Left colon (tissue), 2 donors: ENCODE measurements at regions not wholly inside any gene's neighbourhood (a gene's known extent, or its start where the extent isn't known, plus 50 kb on each side); places are given as distances from the start of the nearest gene placed in this dataset.
"Not testable (repeated sequence)": the region's sequence is repeated elsewhere in the genome, so short reads cannot be mapped to it uniquely, and the experiment has no call there.

Experiments used
- ATAC-seq: fragments of 200-7000 bp; cut with Tn5 transposase; one replicate; pipeline ENCODE4 v1.9.1; 2020; ENCODE audit warnings: mild to moderate bottlenecking, moderate library complexity
- DNase-seq, 2 donors: peaks; one replicate each; pipeline ENCODE4 v3.0.0-alpha.2; 2020
- intact Hi-C, 2 donors: fragments of 100-400 bp; cut with DNase I in 1 of 2; cut with micrococcal nuclease in 1 of 2; formaldehyde crosslinking; loops; one replicate each; pipeline versions ENCODE4 v1.11.2 to v1.14.0; 2022; cut with DNase I, micrococcal nuclease
- donor health status: DM: no; HTN: no; CAD: no.
- donor health status: DM: yes; HTN: yes; CAD: no.

- ATAC-seq: no peak
- DNase-seq: no peak
- intact Hi-C loops: no loop called here
Measured at GRCh38 chrY:12212394-12212793, 488.6 kb upstream of the USP9Y start.

GRCh38 chrY:12215564-12216022, 485.4 kb upstream of the USP9Y start:
- intact Hi-C loops: no loop called here
- DNase-seq: no peak
- ATAC-seq: no peak

GRCh38 chrY:12230921-12231320, 470.1 kb upstream of the USP9Y start:
- ATAC-seq (no peak), DNase-seq (no peak)
- intact Hi-C loops: no loop called here

GRCh38 chrY:12236399-12236798, 464.6 kb upstream of the USP9Y start:
- no peak for ATAC-seq
- intact Hi-C loops: no loop called here
- DNase-seq: no peak

GRCh38 chrY:12240326-12240725, 460.7 kb upstream of the USP9Y start:
- intact Hi-C loops, ATAC-seq, DNase-seq: not testable (repeated sequence)

GRCh38 chrY:12244146-12244545, 456.9 kb upstream of the USP9Y start:
- no peak for DNase-seq
- ATAC-seq: no peak
- intact Hi-C loops: no loop called here

- intact Hi-C loops: no loop called here
- no peak for ATAC-seq
- no peak for DNase-seq
Measured at GRCh38 chrY:12253756-12254155, 447.3 kb upstream of the USP9Y start.

GRCh38 chrY:12271162-12271561, 429.9 kb upstream of the USP9Y start:
- DNase-seq (no peak), ATAC-seq (no peak)
- intact Hi-C loops: no loop called here

- no peak for DNase-seq
- intact Hi-C loops: no loop called here
- no peak for ATAC-seq
Measured at GRCh38 chrY:12285608-12286007, 415.4 kb upstream of the USP9Y start.

- ATAC-seq: no peak
- no peak for DNase-seq
- intact Hi-C loops: no loop called here
Measured at GRCh38 chrY:12288919-12289318, 412.1 kb upstream of the USP9Y start.

GRCh38 chrY:12289415-12289814, 411.6 kb upstream of the USP9Y start:
- ATAC-seq (no peak), DNase-seq (no peak)
- intact Hi-C loops: no loop called here

GRCh38 chrY:12292542-12292941, 408.5 kb upstream of the USP9Y start:
- intact Hi-C loops: no loop called here
- ATAC-seq (no peak), DNase-seq (no peak)

- intact Hi-C loops: no loop called here
- DNase-seq: no peak
- ATAC-seq: no peak
Measured at GRCh38 chrY:12296460-12296859, 404.6 kb upstream of the USP9Y start.

GRCh38 chrY:12299796-12300195, 401.2 kb upstream of the USP9Y start:
- peak in 1 of 2 donors; percentile 3 for DNase-seq
- ATAC-seq, intact Hi-C loops: not testable (repeated sequence)

GRCh38 chrY:12303464-12303863, 397.6 kb upstream of the USP9Y start:
- DNase-seq (no peak), ATAC-seq (no peak)
- intact Hi-C loops: no loop called here

- ATAC-seq (no peak), DNase-seq (no peak)
- intact Hi-C loops: no loop called here
Measured at GRCh38 chrY:12305456-12305855, 395.6 kb upstream of the USP9Y start.

GRCh38 chrY:12309212-12309611, 391.8 kb upstream of the USP9Y start:
- DNase-seq (no peak), ATAC-seq (no peak)
- intact Hi-C loops: no loop called here

GRCh38 chrY:12310832-12311231, 390.2 kb upstream of the USP9Y start:
- intact Hi-C loops: no loop called here

GRCh38 chrY:12327751-12328150, 373.3 kb upstream of the USP9Y start:
- ATAC-seq (no peak), DNase-seq (no peak)
- intact Hi-C loops: no loop called here

More at GRCh38 chrY:12310832-12311231, 390.2 kb upstream of the USP9Y start:
- no peak for ATAC-seq
- DNase-seq: no peak

GRCh38 chrY:12331917-12332316, 369.1 kb upstream of the USP9Y start:
- intact Hi-C loops, ATAC-seq, DNase-seq: not testable (repeated sequence)

- ATAC-seq (no peak), DNase-seq (no peak)
- intact Hi-C loops: no loop called here
Measured at GRCh38 chrY:12343211-12343610, 357.8 kb upstream of the USP9Y start.

GRCh38 chrY:12348181-12348580, 352.9 kb upstream of the USP9Y start:
- no peak for DNase-seq
- ATAC-seq: no peak

More at GRCh38 chrY:12348181-12348580, 352.9 kb upstream of the USP9Y start:
- intact Hi-C loops: no loop called here
